Loucy (cell line): ENCODE measurements at regions not wholly inside any gene's neighbourhood (a gene's known extent, or its start where the extent isn't known, plus 50 kb on each side); places are given as distances from the start of the nearest gene placed in this dataset.
"Not testable (repeated sequence)": the region's sequence is repeated elsewhere in the genome, so short reads cannot be mapped to it uniquely, and the experiment has no call there.

Source experiments
- EZH2phosphoT487 ChIP-seq: fragments of 200-600 bp; IDR thresholded peaks from 2 replicates; pipeline ENCODE4 v1.6.1; 2018; ENCODE audit warnings: antibody characterized with exemption, mild to moderate bottlenecking, moderate library complexity, borderline replicate concordance
- TF ChIP-seq, protein P1 (sequence below): fragments of 200-600 bp; sonication (generic); conservative IDR thresholded peaks from 2 replicates; pipeline ENCODE4 v1.5.1; 2014; ENCODE audit warnings: mild to moderate bottlenecking, antibody characterized with exemption, low read length

DNA sequence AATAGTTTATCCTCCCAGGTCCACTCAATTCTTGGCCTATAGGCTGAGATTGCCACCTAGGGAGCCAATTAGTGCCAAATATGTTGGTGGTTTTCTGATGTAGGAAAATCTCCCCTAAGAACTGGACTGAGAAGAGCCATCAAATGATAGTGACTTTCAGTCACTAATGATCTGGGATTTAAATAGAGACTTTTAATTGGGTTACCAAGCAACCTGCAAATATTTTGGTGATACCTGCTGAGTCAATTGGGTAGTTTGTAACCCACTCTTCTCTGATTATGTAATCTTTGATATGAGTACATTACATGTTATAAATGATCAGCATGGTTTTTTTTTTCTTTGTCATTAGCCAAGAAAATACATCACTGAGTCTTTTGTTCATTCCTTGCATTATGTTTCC lies 600.8 kb downstream of the TTLL7 start:
- TF ChIP-seq, protein P1, sequence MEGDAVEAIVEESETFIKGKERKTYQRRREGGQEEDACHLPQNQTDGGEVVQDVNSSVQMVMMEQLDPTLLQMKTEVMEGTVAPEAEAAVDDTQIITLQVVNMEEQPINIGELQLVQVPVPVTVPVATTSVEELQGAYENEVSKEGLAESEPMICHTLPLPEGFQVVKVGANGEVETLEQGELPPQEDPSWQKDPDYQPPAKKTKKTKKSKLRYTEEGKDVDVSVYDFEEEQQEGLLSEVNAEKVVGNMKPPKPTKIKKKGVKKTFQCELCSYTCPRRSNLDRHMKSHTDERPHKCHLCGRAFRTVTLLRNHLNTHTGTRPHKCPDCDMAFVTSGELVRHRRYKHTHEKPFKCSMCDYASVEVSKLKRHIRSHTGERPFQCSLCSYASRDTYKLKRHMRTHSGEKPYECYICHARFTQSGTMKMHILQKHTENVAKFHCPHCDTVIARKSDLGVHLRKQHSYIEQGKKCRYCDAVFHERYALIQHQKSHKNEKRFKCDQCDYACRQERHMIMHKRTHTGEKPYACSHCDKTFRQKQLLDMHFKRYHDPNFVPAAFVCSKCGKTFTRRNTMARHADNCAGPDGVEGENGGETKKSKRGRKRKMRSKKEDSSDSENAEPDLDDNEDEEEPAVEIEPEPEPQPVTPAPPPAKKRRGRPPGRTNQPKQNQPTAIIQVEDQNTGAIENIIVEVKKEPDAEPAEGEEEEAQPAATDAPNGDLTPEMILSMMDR: not testable (repeated sequence)
- not testable (repeated sequence) for TF ChIP-seq EZH2phosphoT487
